Astrocyte of the cerebellum (primary cell): ENCODE measurements at regions not wholly inside any gene's neighbourhood (a gene's known extent, or its start where the extent isn't known, plus 50 kb on each side); places are given as distances from the start of the nearest gene placed in this dataset.
"Not testable (repeated sequence)": the region's sequence is repeated elsewhere in the genome, so short reads cannot be mapped to it uniquely, and the experiment has no call there.

Experiments
- DNase-seq: peaks from one replicate; pipeline ENCODE4 v3.0.0-alpha.2; 2011; ENCODE audit warnings: low read depth
- H3K4me3 ChIP-seq: 2 replicates; pipeline ENCODE4 v1.5.1; 2011; ENCODE audit warnings: mild to moderate bottlenecking, low read depth, low read length, moderate library complexity
- in situ Hi-C: cut with HindIII; loops from 2 replicates; pipeline ENCODE4 v1.10.0; 2017; ENCODE audit warnings: low sequenced_read_pairs
- TF ChIP-seq, protein P1 (sequence below): IDR thresholded peaks from 2 replicates; pipeline ENCODE4 v1.5.1; 2012; ENCODE audit warnings: low read length, low read depth, moderate library complexity, mild to moderate bottlenecking; ENCODE audit errors: missing control alignments

DNA sequence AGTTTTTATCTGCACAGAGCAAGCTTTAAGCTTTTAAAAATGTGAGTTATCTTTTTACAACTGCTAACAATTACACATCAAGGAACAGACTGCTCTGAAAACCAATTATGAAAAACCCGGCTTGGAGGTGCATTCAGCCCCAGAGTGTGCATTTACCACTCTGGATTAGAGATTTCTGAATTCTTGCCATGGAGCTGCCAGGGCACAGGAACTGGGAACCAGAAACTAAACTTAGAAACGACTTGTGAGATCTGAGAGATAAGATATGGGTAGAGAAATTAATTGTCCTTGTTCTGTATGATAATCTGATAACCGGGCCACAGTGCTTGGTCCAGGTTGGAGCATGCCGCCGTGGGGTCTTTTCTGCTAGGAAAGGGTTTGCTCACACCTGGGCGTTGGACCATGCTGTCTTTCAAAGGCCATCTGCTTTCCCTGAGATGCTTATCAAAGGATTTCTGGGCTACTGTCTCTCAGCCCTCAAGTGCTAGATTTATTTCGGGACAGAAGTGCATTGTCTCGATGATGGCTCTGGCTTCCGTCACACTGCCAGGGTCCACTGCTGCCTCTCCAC lies 210.0 kb downstream of the MAF start:
- TF ChIP-seq, protein P1, sequence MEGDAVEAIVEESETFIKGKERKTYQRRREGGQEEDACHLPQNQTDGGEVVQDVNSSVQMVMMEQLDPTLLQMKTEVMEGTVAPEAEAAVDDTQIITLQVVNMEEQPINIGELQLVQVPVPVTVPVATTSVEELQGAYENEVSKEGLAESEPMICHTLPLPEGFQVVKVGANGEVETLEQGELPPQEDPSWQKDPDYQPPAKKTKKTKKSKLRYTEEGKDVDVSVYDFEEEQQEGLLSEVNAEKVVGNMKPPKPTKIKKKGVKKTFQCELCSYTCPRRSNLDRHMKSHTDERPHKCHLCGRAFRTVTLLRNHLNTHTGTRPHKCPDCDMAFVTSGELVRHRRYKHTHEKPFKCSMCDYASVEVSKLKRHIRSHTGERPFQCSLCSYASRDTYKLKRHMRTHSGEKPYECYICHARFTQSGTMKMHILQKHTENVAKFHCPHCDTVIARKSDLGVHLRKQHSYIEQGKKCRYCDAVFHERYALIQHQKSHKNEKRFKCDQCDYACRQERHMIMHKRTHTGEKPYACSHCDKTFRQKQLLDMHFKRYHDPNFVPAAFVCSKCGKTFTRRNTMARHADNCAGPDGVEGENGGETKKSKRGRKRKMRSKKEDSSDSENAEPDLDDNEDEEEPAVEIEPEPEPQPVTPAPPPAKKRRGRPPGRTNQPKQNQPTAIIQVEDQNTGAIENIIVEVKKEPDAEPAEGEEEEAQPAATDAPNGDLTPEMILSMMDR: no peak
- in situ Hi-C loops: no loop called here
- no peak for DNase-seq
- no peak overlapping the region for H3K4me3 ChIP-seq

DNA sequence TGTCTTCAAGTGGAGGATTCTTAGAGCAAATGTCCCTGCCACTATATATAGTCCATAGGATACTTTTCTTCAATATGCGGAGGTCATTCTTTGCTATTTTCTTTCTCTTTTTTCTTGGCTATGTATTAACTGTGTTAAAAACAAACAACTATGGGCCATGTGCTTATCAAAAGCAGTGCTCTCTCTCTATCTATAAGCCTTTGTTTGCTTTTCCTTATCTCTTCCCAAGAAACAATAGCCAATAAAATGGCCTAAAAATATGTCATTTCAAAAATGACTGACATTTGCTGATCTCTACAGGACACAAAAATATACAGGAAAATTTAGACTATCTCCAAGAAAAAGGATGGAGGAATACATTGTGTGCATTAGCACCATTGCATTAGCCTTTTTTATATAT lies 212.1 kb downstream of the MAF start:
- DNase-seq: no peak
- in situ Hi-C loops: no loop called here
- TF ChIP-seq, protein P1: no peak
- no peak overlapping the region for H3K4me3 ChIP-seq

DNA sequence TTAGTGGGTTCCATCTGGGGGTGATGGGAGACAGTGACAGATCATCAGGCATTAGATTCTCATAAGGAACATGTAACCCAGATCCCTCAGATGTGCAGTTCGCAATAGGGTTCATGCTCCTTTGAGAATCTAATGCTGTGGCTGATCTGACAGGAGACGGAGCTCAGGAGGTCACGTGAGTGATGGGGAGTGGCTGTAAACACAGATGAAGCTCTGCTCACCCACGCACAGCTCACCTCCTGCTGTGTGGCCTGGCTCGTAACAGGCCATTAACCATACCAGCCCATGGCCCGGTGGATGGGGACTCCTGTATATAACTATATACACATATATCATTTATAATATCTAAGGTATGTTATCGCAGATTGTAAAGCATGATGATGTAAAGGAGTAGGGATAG lies 214.2 kb downstream of the MAF start:
- H3K4me3 ChIP-seq: no peak overlapping the region
- TF ChIP-seq, protein P1: no peak
- DNase-seq: no peak
- in situ Hi-C loops: no loop called here

- DNase-seq: no peak
- H3K4me3 ChIP-seq: no peak overlapping the region
- in situ Hi-C loops: no loop called here
- TF ChIP-seq, protein P1: no peak
Observed at GRCh38 chr16:79381603-79382042, 218.9 kb downstream of the MAF start.

DNA sequence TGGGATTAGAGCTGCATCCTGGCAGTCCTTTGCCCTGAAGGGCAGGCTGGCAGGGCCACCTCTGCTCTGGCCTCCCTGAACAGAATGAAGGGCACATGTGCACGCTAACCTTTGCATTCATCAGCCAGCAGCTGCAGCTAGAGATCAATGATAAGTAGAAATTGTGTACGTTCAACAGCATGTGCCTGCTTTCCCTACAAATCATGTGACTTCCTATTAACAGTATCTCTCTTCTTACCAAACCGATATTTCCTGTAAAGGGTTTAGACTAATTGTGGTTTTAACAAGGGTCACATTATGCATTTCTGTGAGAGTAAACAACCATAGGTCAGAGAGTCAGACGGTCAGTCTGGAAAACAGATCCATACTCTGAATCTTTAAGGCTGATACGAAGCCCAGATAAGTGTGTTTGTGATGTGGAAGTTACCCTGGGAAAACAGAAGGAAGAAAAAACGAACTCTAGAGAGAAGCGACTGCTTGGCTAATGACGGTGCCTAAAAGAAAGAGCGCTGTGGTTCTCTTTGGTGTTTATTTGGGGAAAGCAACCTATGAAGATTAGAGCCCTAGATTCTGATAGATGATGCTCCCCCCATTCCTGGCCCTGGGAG lies 219.4 kb downstream of the MAF start:
- TF ChIP-seq, protein P1: no peak
- in situ Hi-C loops: no loop called here
- DNase-seq: no peak
- no peak overlapping the region for H3K4me3 ChIP-seq

- no peak for DNase-seq
- TF ChIP-seq, protein P1: no peak
- no peak overlapping the region for H3K4me3 ChIP-seq
- in situ Hi-C loops: no loop called here
Observed at GRCh38 chr16:79379095-79379494, 221.4 kb downstream of the MAF start.

GRCh38 chr16:79377082-79377481 lies 223.5 kb downstream of the MAF start:
- H3K4me3 ChIP-seq, DNase-seq, in situ Hi-C loops: not testable (repeated sequence)
